Trophoblast cell (in vitro differentiated cells and primary cell): ENCODE measurements at regions not wholly inside any gene's neighbourhood (a gene's known extent, or its start where the extent isn't known, plus 50 kb on each side); places are given as distances from the start of the nearest gene placed in this dataset.

Experiments used
- DNase-seq, 2 donors: peaks; one replicate each; pipeline ENCODE4 v3.0.0-alpha.2; 2016
- H2AFZ ChIP-seq: 2 replicates; pipeline ENCODE4 v1.6.1; 2013; ENCODE audit warnings: low read length, moderate library complexity, mild to moderate bottlenecking; ENCODE audit not compliant: insufficient read depth, poor library complexity
- H2AK5ac ChIP-seq: 2 replicates; pipeline ENCODE4 v1.6.1; 2013; ENCODE audit warnings: mild to moderate bottlenecking, low read length
- H2BK120ac ChIP-seq: 2 replicates; pipeline ENCODE4 v1.6.1; 2013; ENCODE audit warnings: low read length, mild to moderate bottlenecking, moderate library complexity; ENCODE audit not compliant: insufficient read depth, poor library complexity
- H2BK12ac ChIP-seq: 2 replicates; pipeline ENCODE4 v1.6.1; 2013; ENCODE audit warnings: mild to moderate bottlenecking, low read length, moderate library complexity
- H2BK5ac ChIP-seq: 2 replicates; pipeline ENCODE4 v1.6.1; 2013; ENCODE audit warnings: low read length, low read depth, moderate library complexity, mild to moderate bottlenecking; ENCODE audit not compliant: poor library complexity
- H3K14ac ChIP-seq: 2 replicates; pipeline ENCODE4 v1.6.1; 2013; ENCODE audit warnings: mild to moderate bottlenecking, low read length
- H3K18ac ChIP-seq: 2 replicates; pipeline ENCODE4 v1.6.1; 2013; ENCODE audit warnings: mild to moderate bottlenecking, low read length
- H3K23ac ChIP-seq: 2 replicates; pipeline ENCODE4 v1.6.1; 2013; ENCODE audit warnings: low read length
- H3K27ac ChIP-seq: 2 replicates; pipeline ENCODE4 v1.5.1; 2013; ENCODE audit warnings: low read depth, mild to moderate bottlenecking, inconsistent platforms, low read length, moderate library complexity
- H3K27me3 ChIP-seq: 2 replicates; pipeline ENCODE4 v1.6.1; 2013; ENCODE audit warnings: inconsistent platforms, mild to moderate bottlenecking, low read length, moderate library complexity; ENCODE audit not compliant: insufficient read depth
- H3K36me3 ChIP-seq, 2 experiments: 1 replicate in 1 of 2; 2 replicates in 1 of 2; pipeline ENCODE4 v1.6.1; 2013; ENCODE audit warnings: low read length in 2 of 2, mild to moderate bottlenecking in 2 of 2, moderate library complexity in 1 of 2; ENCODE audit not compliant: insufficient read depth in 2 of 2, control insufficient read depth in 1 of 2
- H3K4ac ChIP-seq: 2 replicates; pipeline ENCODE4 v1.6.1; 2013; ENCODE audit warnings: low read depth, mild to moderate bottlenecking, low read length, moderate library complexity
- H3K4me1 ChIP-seq, 2 experiments: 1 replicate in 1 of 2; 2 replicates in 1 of 2; pipeline ENCODE4 v1.6.1; 2013; ENCODE audit warnings: low read length in 2 of 2, mild to moderate bottlenecking in 2 of 2, moderate library complexity in 1 of 2; ENCODE audit not compliant: insufficient read depth in 2 of 2, control insufficient read depth in 1 of 2
- H3K4me2 ChIP-seq: 2 replicates; pipeline ENCODE4 v1.6.1; 2013; ENCODE audit warnings: inconsistent platforms, mild to moderate bottlenecking, low read length, moderate library complexity
- H3K4me3 ChIP-seq: 2 replicates; pipeline ENCODE4 v1.5.1; 2013; ENCODE audit warnings: mild to moderate bottlenecking, low read depth, low read length, inconsistent platforms
- H3K79me1 ChIP-seq: one replicate; pipeline ENCODE4 v1.6.1; 2013; ENCODE audit warnings: low read length
- H3K79me2 ChIP-seq: 2 replicates; pipeline ENCODE4 v1.6.1; 2013; ENCODE audit warnings: low read length, mild to moderate bottlenecking; ENCODE audit not compliant: control insufficient read depth, insufficient read depth, poor library complexity
- H3K9ac ChIP-seq: 2 replicates; pipeline ENCODE4 v1.6.1; 2013; ENCODE audit warnings: mild to moderate bottlenecking, low read length
- H3K9me3 ChIP-seq: 2 replicates; pipeline ENCODE4 v1.6.1; 2013; ENCODE audit warnings: low read depth, mild to moderate bottlenecking, control low read depth, inconsistent platforms, low read length; ENCODE audit not compliant: insufficient read depth
- H4K12ac ChIP-seq: 2 replicates; pipeline ENCODE4 v1.6.1; 2013; ENCODE audit warnings: low read depth, mild to moderate bottlenecking, low read length, moderate library complexity
- H4K8ac ChIP-seq: 2 replicates; pipeline ENCODE4 v1.6.1; 2013; ENCODE audit warnings: low read depth, mild to moderate bottlenecking, low read length, moderate library complexity
- H4K91ac ChIP-seq: one replicate; pipeline ENCODE4 v1.6.1; 2013; ENCODE audit warnings: low read depth, mild to moderate bottlenecking, low read length, moderate library complexity
- WGBS: extraction: QIAGEN DNeasy Blood & Tissue Kit; methylation state at CpG from one replicate; pipeline ENCODE4 v1.1.7; 2013; ENCODE audit warnings: missing lambda C conversion rate; ENCODE audit not compliant: insufficient read length, insufficient coverage; ENCODE audit errors: extremely low coverage; 5-methylcytosine and 5-hydroxymethylcytosine counted together

DNA sequence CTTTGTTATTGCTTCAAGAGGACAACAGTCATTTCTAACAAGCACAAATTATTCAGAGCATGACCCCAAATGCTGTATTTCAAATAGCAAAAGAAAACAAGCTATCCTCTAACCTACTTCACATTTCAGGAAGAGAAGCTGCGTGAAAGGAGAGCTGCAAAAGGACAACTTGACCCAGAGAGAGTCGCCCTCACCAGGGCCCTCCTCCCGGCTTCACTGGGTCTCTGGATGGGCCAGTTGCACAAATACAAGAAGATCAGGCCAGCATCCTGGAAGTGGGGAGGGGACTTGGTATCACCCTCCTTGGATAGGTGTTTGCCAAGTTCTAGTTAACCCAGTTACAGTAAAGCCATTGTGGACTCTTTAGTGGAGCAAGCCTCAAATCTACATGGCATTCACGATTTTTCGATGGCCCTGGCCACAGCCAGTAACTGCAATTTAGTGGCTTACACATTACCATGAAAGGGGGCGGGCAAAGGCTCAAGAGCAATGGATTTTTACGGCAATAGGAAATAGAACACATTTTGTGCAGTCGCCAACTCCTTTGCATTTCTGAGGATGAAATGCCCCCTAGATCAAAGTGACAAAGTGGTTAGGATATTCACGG, 166.9 kb upstream of the DIO2 start:
- no peak overlapping the region for H2AFZ ChIP-seq
- no peaks in the 10 kb centered on the region for H3K79me2 ChIP-seq
- no peaks in the 10 kb centered on the region for H3K4me1 ChIP-seq
- no peaks in the 10 kb centered on the region for H3K79me1 ChIP-seq
- H3K36me3 ChIP-seq: no peaks in the 10 kb centered on the region
- H2BK12ac ChIP-seq: no peak overlapping the region
- no peak overlapping the region for H4K8ac ChIP-seq
- H3K4ac ChIP-seq: no peak overlapping the region
- DNase-seq: no peak
- H2BK5ac ChIP-seq: no peak overlapping the region
- no peak overlapping the region for H2AK5ac ChIP-seq
- no peak overlapping the region for H3K9ac ChIP-seq
- H2BK120ac ChIP-seq: no peak overlapping the region
- WGBS: no CpG with 5 or more reads among the region's 9 CpGs
- H3K9me3 ChIP-seq: no peaks in the 10 kb centered on the region
- H3K18ac ChIP-seq: no peak overlapping the region
- H3K23ac ChIP-seq: no peak overlapping the region
- no peak overlapping the region for H4K12ac ChIP-seq
- no peak overlapping the region for H3K4me2 ChIP-seq
- H3K27ac ChIP-seq: no peak overlapping the region
- no peak overlapping the region for H4K91ac ChIP-seq
- H3K14ac ChIP-seq: no peak overlapping the region
- H3K4me3 ChIP-seq: no peak overlapping the region
- H3K27me3 ChIP-seq: no peaks in the 10 kb centered on the region

DNA sequence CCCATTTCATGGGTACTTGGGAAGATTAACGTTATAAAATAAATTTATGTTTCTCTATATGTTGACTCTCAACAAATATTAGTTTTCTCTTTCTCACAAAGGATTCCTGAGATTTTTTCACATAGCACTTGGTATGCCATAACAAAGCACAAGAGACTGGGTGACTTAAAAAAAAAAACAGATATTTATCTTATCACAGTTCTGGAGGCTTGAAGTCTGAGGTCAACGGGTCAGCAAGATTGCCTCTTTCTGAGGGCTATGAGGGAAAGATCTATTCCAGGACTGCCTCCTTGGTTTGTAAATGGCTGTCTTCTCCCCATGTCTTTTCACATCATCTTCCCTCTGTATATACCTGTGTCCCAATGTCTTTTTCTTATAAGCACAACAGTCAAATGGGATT, 153.5 kb upstream of the DIO2 start:
- H4K91ac ChIP-seq: no peak overlapping the region
- DNase-seq: peak in 1 of 2 donors; percentile 70
- H2BK12ac ChIP-seq: no peak overlapping the region
- no peak overlapping the region for H3K4me3 ChIP-seq
- H3K9ac ChIP-seq: no peak overlapping the region
- no peak overlapping the region for H3K18ac ChIP-seq
- no peak overlapping the region for H4K8ac ChIP-seq
- peaks cover 4% of the 10 kb centered on the region for H3K79me1 ChIP-seq
- H3K79me2 ChIP-seq: no peaks in the 10 kb centered on the region
- H2AK5ac ChIP-seq: no peak overlapping the region
- peaks cover 0 to 1% of the 10 kb centered on the region in 2 experiments for H3K36me3 ChIP-seq
- H3K4ac ChIP-seq: no peak overlapping the region
- H3K14ac ChIP-seq: no peak overlapping the region
- H2BK120ac ChIP-seq: no peak overlapping the region
- no peak overlapping the region for H3K4me2 ChIP-seq
- no peaks in the 10 kb centered on the region for H3K27me3 ChIP-seq
- no peak overlapping the region for H2AFZ ChIP-seq
- WGBS: no CpG with 5 or more reads among the region's 2 CpGs
- H4K12ac ChIP-seq: no peak overlapping the region
- no peaks in the 10 kb centered on the region for H3K9me3 ChIP-seq
- peak overlapping the region; percentile 78 for H3K27ac ChIP-seq
- peaks cover 0 to 2% of the 10 kb centered on the region in 2 experiments for H3K4me1 ChIP-seq
- no peak overlapping the region for H3K23ac ChIP-seq
- no peak overlapping the region for H2BK5ac ChIP-seq

DNA sequence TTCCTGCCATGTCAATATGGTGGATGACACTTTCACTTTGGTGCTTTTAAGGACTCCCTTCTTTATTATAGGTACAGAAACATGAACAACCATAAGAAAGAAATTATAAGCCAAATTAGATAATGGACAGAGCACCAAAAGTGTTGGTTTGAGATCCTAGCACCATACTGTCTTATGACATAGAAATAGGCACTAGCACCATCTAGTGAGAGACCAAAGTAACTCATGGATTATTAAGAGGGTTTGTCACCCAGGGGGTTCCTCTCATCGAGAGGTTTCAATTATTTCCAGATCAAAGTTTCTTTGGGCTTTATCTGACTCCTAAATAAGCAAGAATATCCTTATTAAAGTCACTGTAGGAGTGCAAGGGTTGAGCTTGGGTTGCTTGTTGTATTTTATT, 153.0 kb upstream of the DIO2 start:
- no peak overlapping the region for H3K23ac ChIP-seq
- H2AK5ac ChIP-seq: no peak overlapping the region
- H3K9me3 ChIP-seq: no peaks in the 10 kb centered on the region
- H3K4me2 ChIP-seq: no peak overlapping the region
- no CpG with 5 or more reads among the region's 1 CpG for WGBS
- H4K12ac ChIP-seq: no peak overlapping the region
- H3K18ac ChIP-seq: no peak overlapping the region
- no peaks in the 10 kb centered on the region for H3K27me3 ChIP-seq
- H3K4me3 ChIP-seq: no peak overlapping the region
- no peak overlapping the region for H3K14ac ChIP-seq
- H2BK12ac ChIP-seq: no peak overlapping the region
- no peak overlapping the region for H3K4ac ChIP-seq
- peak in 1 of 2 donors; percentile 35 for DNase-seq
- H4K8ac ChIP-seq: no peak overlapping the region
- H2BK5ac ChIP-seq: no peak overlapping the region
- no peak overlapping the region for H2BK120ac ChIP-seq
- H3K27ac ChIP-seq: peak overlapping the region; percentile 17
- H2AFZ ChIP-seq: no peak overlapping the region
- no peak overlapping the region for H4K91ac ChIP-seq
- H3K36me3 ChIP-seq: peaks cover 0 to 1% of the 10 kb centered on the region in 2 experiments
- H3K9ac ChIP-seq: no peak overlapping the region
- H3K4me1 ChIP-seq: peaks cover 0 to 2% of the 10 kb centered on the region in 2 experiments
- no peaks in the 10 kb centered on the region for H3K79me2 ChIP-seq
- H3K79me1 ChIP-seq: peaks cover 4% of the 10 kb centered on the region

DNA sequence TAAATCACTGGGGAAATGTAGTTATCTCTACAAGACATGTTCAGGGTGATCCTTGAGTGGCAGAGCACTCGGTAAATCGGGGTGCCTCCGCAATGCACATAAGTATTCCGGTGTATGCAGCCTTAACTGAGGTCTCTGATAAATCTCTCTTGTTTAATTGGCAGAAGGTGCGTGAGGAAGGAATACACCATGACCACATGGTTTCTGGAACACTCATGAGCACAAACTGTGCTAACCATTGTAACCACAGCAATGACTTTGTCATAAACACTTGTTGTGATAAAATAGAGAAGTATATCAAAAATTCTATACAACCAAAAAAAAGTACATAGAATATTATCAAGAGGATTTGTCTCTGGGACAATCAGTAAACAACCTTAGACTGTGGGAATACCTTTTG, 146.8 kb upstream of the DIO2 start:
- no peak overlapping the region for H3K27ac ChIP-seq
- no CpG with 5 or more reads among the region's 5 CpGs for WGBS

More for the DNA sequence above, 146.8 kb upstream of the DIO2 start:
- H2AFZ ChIP-seq: no peak overlapping the region
- H3K9ac ChIP-seq: no peak overlapping the region
- no peak overlapping the region for H3K23ac ChIP-seq
- H2BK5ac ChIP-seq: no peak overlapping the region
- DNase-seq: no peak
- no peak overlapping the region for H3K14ac ChIP-seq
- no peaks in the 10 kb centered on the region for H3K9me3 ChIP-seq
- H3K4me1 ChIP-seq: no peaks in the 10 kb centered on the region
- H2AK5ac ChIP-seq: no peak overlapping the region
- H3K4ac ChIP-seq: no peak overlapping the region
- H2BK120ac ChIP-seq: no peak overlapping the region
- no peak overlapping the region for H3K4me3 ChIP-seq
- H3K36me3 ChIP-seq: no peaks in the 10 kb centered on the region
- no peak overlapping the region for H4K91ac ChIP-seq
- no peak overlapping the region for H3K18ac ChIP-seq
- H2BK12ac ChIP-seq: no peak overlapping the region
- no peaks in the 10 kb centered on the region for H3K79me2 ChIP-seq
- H3K4me2 ChIP-seq: no peak overlapping the region
- H3K27me3 ChIP-seq: no peaks in the 10 kb centered on the region
- H4K8ac ChIP-seq: no peak overlapping the region
- H4K12ac ChIP-seq: no peak overlapping the region
- H3K79me1 ChIP-seq: no peaks in the 10 kb centered on the region
